NCI-H2171 (cell line): ENCODE measurements at regions not wholly inside any gene's neighbourhood (a gene's known extent, or its start where the extent isn't known, plus 50 kb on each side); places are given as distances from the start of the nearest gene placed in this dataset.
"Not testable (repeated sequence)": the region's sequence is repeated elsewhere in the genome, so short reads cannot be mapped to it uniquely, and the experiment has no call there.

Source experiments
- DNase-seq: peaks from one replicate; lab custom pipeline; 2025; lab: John Stamatoyannopoulos, UW

DNA sequence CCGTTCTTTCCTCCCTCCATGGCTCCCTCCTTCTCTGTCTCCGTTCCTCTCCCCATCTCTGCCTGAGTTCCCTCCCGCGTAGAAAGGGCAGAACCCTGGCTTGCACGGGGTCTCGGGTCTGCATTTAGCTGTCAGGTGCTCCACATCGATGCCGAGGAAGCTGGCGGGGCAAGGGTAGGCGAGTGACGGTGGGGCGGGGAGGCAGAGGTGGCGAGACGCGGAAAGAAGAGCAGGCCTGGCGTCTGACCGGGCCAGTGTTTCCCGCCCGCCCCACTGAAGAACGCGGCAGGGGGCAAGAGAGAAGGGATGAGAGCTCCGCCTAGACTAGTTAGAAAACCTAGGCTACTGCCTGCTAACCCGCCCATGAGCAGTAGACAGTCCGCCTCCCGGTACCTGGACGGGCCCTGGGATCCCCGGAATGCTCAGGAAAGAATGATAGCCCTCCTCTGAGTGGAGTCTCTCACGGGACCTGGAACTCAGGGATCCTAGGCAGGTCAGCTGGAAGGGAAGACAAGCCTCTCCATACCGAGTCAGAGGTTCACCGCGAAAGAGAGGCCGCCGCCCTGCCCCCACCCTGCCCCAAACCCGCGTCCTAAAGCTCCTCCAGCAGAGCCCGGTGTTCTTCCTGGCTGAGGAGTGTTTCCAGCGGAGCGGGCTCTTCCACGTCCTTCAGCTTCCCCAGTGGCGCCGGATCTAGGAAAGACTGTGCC, 357.9 kb upstream of the DEFB115 start:
- not testable (repeated sequence) for DNase-seq

- not testable (repeated sequence) for DNase-seq
Observed at GRCh38 chr20:30900080-30900719, 357.3 kb upstream of the DEFB115 start.

DNA sequence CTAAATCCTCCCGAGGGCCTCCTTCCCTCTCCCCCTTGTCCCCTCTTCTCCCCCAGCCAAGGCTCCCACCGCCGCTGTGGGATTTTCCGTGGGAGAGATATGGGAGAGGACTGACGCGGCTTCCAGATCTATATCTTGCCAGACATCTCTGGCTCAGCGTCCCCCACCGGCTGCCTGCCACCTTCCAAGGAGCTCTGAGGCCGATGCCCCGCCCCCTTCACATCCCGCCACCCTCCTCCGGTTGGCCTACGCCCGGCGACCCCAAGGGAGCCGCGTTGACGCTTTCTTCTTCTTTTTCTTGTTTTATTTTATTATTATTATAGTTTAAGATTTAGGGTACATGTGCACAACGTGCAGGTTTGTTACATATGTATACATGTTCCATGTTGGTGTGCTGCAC, 352.2 kb upstream of the DEFB115 start:
- DNase-seq, result not testable (repeated sequence)

- no peak for DNase-seq
Observed at GRCh38 chr20:30910937-30911725, 346.3 kb upstream of the DEFB115 start.

DNA sequence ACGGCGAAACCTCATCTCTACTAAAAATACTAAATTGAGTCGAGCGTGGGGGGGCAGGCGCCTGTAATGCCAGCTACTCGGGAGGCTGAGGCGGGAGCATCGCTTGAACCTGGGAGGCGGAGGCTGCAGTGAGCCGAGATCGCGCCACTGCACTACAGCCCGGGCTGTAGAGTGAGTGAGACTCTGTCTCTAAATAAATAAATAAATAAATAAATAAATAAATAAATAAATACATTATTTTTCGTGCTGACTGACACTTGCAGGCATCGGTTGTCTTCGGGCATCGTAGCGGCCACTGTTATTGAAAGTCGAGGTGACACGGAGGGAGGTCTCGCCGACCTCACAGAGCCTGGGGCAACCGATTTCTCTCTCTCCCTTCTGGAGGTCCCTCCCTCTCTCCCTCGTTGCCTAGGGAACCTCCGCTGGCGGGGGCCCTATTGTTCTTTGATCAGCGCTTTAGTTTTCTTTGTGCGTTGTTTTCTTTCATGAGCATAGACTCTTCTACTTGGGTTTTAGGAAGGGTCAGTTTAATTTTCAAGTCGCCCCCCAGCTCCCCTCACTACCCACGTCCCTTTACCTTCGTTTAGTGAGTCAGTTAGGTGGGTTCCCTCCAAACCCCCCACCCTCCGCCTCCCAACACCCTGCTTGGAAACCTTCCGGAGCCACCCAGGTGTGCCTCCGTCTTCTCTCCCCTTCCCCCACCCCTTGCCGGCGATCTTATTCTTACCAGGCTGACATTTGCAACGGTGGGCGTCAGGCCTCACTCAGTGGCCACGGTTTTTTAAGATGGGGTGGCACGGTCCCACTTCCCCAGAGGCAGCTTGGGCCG, 345.4 kb upstream of the DEFB115 start:
- not testable (repeated sequence) for DNase-seq

- not testable (repeated sequence) for DNase-seq
Observed at GRCh38 chr20:30912661-30913026, 344.8 kb upstream of the DEFB115 start.

DNA sequence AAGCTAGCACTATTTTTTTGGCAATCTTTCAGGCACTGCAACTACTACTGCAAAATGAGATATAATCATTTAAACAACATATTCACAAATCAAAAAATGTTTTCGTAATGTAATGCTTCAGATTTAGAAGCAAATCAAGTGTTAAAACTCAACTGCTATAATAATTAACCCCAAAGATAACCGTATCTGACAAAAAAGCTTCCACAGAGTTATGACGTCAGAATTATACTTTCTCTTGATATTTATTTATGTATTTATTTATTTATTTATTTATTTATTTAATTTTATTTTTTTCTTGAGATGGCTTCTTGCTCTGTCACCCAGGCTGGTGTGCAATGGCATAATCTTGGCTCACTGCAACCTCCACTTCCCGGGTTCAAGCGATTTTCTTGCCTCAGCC, 341.1 kb upstream of the DEFB115 start:
- not testable (repeated sequence) for DNase-seq

DNA sequence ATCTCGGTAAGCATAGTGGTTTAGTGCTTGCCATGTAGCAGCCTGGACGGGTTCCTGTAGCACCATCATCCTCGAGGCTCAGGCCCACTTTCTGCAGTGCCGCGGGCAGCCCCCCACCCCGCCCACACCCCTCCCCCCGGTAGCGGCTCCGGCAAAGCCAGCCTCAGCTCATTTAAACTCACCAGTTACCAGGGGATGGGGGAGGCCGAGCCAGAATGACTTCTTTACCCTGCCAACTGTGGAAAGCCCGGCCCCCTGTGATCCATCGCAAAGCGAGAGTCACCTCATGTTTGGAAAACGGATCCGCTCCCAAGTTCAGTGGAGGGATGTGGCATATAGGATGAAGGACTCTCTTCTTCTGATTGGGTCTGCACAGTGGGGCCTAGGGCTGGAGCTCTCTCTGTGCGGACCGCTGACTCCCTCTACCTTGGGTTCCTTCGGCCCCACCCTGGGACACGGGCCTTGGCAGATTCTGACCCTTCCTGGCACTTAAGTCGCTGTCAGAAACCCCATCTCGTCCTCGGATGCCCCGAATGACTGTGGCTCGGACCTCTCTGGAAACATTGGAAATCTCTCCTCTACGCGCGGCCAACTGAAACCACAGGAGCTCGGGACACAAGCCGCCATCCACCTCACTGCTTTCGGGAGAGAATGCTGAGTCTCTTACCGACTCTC, 337.8 kb upstream of the DEFB115 start:
- no peak for DNase-seq

DNA sequence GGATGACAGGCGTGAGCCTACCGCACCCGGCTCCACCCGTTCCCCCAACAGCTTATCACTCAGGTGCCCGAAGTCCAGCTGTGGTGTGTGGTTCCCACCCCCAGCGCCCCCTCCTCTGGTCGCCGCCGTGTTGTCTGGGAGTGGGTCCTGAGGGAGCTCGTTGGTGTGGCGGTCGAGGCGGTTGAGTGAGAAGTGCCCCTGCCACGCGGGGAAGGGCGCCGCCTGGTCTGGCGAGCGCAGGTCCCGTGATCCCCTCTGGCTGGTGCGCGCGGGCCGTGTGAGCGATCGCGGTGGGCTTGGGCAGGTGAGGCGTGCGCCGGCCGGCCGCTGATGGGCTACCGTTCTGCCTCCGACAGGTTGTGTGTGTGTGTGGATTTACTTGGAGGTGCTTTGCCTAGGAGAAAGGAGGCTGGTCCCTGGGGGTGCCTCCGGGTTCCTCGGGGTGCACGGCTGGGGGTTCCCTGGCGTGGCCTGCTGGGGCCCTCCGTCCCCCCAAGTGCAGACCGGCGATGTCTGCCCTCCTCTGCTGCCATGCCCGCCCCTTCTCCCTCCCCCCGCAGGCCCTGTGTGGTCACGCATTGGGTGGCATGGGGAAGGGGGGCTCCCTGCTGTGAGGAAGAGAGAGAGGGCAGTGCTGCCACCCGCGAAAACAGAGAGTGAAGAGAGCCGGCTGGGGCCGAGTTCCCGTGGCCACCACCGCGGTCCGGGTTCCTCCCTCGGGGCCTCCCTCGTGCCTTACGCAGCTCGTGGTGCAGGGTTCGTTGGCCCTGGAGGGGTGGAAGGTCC, 336.0 kb upstream of the DEFB115 start:
- DNase-seq, result no peak

DNA sequence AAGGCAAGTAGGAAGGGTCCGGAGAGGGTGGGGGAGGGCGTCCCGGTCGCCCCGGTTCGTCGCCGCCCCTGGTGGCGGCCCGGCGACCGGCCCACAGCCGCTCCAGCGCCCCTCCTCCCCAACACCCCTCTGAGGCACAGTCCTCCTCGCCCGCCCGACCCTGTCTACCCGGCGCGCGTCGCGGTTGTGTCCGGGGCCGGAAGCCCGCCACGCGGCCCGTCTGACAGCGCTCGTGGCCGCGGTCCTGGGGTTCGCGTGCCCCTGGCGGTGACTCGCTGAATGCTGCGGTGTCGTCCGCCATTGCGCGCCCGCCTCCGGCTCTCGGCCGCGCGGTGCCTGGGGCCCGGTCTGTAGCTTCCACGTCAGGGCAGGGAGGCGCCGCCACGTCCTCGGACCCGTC, 335.3 kb upstream of the DEFB115 start:
- no peak for DNase-seq

DNA sequence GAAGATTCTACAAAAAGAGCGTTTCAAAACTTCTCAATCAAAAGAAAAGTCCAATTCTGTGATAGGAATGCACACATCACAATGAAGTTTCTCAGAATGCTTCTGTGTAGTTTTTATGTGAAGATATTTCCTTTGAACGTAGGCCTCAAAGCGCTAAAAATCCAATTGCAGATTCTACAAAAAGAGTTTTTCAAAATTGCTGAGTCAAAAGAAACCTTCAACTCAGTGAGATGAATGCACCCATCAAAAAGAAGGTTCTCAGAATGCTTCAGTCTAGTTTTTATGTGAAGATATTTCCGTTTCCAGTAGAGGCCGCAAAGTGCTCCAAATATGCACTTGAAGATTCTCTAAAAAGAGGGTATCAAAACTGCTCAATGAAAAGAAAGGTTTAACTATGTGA, 319.7 kb upstream of the DEFB115 start:
- no peak for DNase-seq

DNA sequence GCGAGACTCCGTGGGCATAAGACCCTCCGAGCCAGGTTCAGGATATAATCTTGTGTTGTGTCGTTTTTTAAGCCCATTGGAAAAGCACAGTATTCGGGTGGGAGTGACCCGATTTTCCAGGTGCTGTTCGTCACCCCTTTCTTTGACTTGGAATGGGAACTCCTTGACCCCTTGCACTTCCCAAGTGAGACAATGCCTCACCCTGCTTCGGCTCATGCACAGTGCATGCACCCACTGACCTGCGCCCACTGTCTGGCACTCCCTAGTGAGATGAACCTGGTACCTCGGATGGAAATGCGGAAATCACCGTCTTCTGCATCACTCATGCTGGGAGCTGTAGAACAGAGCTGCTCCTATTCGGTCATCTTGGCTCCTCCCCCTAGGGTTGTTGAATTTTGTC, 307.7 kb upstream of the DEFB115 start:
- DNase-seq, result no peak

- not testable (repeated sequence) for DNase-seq
Observed at GRCh38 chr20:30951088-30951487, 306.4 kb upstream of the DEFB115 start.

DNA sequence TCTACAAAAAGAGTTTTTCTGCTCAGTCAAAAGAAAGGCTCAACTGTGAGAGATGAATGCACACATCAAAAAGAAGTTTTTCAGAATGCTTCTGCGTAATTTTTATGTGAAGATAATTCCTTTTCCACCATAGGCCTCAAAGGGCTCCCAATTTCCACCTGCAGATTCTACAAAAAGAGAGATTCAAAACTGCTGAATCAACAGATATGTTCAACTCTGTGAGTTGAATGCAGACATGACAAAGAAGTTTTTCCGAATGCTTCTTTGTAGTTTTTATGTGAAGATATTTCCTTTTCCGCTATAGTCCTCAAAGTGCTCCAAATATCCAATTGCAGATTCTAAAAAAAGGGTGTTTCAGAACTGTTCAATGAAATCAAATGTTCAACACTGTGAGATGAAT, 300.8 kb upstream of the DEFB115 start:
- DNase-seq, result not testable (repeated sequence)

GRCh38 chr20:30959208-30959607, 298.3 kb upstream of the DEFB115 start:
- DNase-seq, result not testable (repeated sequence)

GRCh38 chr20:30963591-30963990, 293.9 kb upstream of the DEFB115 start:
- DNase-seq, result no peak

- DNase-seq, result not testable (repeated sequence)
Observed at GRCh38 chr20:30975859-30976258, 281.6 kb upstream of the DEFB115 start.

- no peak for DNase-seq
Observed at GRCh38 chr20:30985386-30985785, 272.1 kb upstream of the DEFB115 start.
